NCI-H2196 (cell line): ENCODE measurements at regions not wholly inside any gene's neighbourhood (a gene's known extent, or its start where the extent isn't known, plus 50 kb on each side); places are given as distances from the start of the nearest gene placed in this dataset.

Experiments used
- DNase-seq: peaks from one replicate; lab custom pipeline; 2025; ENCODE audit not compliant: unreplicated experiment; lab: John Stamatoyannopoulos, UW

DNA sequence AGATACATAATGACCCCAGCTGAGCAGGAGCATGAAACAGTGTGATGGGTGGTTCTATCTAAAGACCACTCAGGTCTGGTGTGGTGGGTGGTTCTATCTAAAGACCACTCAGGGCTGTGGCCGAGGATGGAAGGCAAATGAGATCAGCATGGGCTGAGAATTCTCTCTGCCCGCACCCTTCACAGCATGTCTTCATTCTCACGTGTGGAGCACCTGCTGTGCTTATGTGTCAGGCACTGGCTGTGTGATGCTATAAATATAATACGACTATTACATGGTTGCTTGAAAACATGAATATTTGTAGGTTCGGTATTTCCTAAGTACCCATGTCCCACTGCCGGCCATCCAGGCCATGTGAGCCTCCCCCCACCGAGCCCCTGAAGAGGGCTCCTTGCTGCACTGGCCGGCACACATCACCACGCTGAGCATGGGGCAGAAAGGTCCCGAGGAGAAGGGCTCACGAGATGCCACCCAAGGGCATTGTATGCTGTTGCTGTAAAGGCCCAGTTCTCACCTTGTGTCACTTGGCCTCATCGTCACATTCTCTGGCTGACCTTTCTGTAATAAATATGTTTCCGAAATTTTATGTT is 810.2 kb downstream of the UQCRFS1 start:
- DNase-seq = no peak

DNA sequence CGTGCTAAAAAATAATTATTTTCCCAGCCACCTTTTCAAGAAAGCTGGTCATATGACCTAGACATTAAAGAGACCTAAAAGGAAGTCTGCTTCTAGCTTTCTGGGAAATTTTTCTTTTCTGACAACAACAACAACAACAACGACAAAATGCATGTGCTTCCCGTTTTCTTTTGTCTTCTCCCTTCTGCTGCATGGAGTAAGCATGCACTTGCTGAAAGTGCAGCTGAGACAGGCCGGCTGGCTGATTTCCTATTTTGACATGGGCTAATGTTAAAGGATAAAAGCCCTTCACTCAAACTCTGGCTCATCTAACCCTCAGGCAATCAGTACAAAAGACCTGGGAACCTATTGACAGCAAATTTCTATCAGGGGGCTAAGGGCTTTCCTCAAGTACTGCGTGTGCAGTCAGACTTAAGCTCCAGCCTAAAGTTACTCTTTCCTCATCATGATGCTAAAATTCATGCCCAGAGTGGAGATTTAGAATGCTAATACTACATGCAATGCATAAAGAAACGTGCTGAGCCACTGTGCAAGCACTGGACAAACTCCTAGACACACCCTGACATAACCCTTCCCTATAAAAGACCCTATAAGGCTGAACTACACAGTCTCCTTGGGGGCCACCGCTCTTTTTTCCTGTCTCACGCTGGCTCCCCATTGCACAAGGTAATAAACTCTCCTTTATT is 811.1 kb downstream of the UQCRFS1 start:
- no peak for DNase-seq

DNA sequence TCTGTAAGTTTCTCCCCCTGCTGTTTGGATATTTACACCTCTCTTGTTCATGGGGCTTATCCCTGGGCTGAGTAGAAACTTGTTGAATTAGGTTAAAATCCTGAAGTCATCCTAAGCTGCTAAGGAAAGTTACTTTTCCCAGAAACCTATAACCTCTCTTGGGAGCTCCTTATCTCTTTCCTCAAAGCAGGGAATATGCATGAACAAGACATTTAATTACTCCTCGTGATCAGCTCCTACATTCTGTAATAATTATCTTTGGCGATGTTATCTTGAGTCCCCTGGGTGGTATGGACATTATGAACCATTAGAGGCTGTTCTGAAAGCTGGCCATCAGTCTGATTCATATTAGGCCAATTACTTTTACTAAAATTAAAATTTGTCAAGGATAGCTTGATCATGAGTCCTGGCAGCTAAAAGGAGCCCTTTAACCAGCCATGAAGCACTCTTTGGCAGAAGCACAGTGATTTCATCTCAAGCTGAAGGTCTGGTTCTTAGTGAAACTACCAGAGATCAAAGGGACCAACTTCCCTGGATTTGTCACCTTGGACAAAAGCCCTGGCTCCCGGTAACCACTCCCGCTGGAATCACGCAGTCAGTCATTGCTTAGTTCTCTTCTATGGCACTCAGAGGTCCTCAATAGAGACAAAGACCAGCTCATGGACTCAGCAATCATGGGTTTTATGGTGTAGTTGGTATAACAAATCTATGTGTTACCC is 811.8 kb downstream of the UQCRFS1 start:
- DNase-seq = no peak

DNA sequence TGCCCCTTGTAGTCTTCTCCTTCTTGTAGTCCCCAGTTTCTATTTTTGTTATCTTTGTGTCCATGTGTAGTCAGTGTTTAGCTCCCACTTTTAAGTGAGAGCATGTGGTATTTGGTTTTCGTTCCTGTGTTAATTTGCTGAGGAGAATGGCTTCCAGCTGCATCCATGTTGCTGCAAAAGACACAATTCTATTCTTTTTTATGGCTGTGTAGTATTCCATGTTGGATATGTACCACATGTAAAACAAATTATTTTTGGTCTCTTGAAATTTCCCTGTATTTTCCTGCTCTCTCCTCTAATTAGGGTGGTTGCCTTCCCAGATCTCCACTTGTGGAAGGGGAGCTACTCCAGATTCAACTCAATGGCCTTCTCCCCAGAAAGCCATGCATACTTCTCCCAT is 813.8 kb downstream of the UQCRFS1 start:
- no peak for DNase-seq

DNA sequence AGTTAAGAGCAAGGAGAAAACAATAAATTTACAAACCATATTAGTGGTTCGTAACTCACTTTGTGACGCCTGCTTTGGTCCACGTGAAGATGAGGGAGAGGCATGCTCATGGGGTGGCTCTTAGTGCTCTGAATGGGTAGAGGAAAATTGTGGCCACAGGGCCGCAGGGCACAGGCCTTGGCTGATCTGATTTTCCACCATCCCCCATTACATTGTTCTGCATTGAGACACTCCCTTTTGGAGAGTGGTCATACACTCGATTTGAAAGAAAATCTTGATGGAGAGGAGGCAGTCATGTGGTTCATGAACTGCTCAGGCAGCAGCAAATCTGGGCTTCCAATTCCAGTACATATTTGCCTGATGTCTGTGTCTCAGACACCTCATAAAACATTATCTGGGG is 815.2 kb downstream of the UQCRFS1 start:
- no peak for DNase-seq

DNA sequence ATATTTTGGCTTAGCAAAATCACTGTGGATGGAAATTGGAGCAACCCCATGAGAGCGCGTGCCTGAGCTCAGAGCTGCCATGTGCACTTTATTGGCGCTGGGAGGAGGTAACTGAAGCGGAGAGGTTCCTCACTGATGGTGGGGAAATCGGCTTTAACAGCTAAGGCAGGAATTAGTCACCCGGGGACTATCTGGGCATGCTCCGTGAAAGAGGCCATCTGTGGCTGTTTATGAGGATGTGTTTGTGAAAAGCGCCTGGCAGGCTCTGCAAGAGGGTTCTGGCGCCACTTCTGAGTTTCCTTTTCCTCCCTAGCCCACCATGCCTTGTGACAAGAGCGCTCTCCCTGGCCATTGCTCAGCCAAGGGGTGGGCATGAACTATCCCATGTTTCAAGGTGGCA is 815.6 kb downstream of the UQCRFS1 start:
- DNase-seq = no peak

DNA sequence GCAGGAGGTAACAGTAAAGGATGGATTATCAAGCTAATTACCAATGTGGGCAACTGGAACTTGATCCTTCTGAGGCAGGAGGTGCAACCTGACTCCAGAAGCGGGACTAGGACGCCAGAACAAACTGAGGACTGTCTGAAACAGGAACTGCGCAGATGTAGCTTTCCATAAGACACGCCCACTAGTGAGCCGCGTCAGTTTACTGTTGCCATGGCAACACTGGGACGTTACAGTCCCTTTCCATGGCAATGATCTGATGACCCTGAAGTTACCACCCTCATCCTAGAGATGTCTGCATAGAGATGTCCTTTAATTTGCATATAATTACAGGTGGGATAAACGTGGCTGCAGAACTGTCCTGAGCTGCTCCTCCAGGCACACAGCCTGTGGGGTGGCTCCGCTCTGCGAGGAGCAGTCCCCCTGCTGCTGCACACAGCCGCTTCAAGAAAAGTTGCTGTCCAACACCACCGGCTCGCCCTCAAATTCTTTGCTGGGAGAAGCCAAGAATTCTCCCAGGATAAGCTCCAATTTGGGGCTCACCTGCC is 816.6 kb downstream of the UQCRFS1 start:
- peak; percentile 68 for DNase-seq

DNA sequence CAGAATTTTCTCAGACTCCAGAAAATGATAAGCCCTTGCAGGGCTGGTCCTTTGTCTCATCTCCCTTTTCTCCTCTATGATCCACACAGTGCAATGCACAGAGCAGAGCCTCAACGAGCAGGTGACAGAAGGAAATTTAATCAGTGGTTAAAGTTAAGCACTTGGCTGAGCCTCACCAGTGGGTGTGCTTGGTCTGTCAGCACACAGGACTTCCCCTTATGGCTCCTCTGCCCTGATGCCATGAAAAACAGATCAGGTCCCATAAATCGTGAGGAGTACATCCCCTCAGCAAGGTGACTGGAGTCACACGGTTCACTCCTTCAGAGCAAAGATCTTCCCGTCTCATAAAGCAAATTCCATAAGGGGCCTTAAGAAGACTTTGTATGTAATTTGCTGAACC is 818.2 kb downstream of the UQCRFS1 start:
- peak; percentile 8 for DNase-seq

DNA sequence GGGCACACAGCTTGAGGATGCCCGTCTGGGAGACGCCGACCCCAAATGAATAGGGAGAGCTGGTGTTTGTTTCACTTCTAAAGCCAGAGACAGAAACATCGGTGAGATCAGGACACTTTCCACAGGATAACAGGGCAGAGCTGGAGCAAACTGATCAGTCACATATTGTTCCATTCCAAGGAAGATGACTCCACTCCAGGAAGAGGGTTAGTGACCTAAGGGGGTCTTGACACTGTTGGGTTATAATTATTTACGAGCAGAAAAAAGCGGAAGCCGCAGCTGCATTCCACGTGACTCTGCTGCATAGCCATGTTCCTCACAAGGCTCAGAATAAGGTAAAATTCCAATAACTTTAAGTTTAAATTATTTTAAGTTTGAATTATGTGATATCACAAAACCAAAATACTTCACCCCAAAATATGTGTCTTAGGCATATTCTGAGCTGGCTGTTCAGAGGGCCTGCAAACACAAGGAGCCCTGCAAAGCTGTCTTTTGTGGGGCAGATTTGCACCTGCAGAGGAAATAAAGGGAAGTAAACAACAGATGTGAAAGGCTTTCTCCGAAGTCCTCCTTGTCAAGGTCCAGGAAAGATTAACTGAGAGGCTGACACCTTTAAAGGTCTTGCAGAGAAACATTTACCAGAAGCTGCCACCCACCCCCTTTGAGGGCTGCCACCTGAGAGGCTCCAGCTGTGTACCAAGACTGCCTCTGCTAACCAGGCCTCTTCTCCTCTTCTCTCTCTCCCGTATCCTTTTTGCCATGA is 819.2 kb downstream of the UQCRFS1 start:
- no peak for DNase-seq

DNA sequence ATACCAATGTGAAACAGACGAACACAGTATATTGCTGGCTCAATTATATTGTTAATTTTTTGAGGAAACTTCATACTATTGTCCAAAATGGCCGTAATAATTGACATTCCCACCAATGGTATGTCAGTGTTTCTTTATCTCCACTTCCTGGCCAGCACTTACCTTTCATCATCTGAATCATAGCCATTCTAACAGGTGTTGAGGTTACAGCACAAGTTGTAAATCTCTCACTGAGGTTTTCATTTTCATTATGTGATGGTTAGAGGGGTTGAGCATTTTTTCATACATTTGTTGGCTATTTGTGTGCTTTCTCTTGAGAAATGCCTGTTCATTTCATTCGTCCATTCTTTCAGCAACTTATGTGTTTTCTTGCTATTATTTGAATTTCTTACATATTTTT is 824.0 kb downstream of the UQCRFS1 start:
- no peak for DNase-seq

DNA sequence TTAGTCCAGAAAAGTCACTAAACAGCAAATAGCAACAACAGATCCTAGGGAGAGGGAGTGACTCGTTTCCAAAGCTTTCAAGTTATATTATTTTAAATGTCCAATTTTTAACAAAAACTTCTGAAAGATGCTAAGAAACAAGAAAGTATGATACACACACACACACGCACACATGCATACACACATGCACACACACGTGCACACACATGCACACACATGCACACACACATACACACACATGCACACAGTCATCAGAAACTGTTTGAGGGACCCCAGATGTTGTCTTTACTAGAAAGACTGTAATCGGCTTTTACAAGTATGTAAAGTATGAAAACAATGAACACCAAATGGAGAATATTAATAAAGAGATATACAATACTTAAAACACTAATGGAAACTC is 825.4 kb downstream of the UQCRFS1 start:
- no peak for DNase-seq

DNA sequence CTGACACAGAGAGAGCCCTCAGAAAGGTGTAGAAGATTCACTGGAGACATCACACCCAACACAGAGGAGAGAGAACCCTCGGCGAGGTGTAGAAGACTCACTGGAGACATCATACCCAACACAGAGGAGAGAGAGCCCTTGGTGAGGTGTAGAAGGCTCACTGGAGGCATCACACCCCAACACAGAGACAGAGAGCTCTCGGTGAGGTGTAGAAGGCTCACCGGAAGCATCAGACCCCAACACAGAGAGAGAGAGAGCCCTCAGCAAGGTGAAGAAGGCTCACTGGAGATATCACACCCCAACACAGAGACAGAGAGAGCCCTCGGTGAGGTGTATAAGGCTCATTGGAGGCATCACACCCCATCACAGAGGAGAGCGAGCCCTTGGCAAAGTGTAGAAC is 826.5 kb downstream of the UQCRFS1 start:
- no peak for DNase-seq

DNA sequence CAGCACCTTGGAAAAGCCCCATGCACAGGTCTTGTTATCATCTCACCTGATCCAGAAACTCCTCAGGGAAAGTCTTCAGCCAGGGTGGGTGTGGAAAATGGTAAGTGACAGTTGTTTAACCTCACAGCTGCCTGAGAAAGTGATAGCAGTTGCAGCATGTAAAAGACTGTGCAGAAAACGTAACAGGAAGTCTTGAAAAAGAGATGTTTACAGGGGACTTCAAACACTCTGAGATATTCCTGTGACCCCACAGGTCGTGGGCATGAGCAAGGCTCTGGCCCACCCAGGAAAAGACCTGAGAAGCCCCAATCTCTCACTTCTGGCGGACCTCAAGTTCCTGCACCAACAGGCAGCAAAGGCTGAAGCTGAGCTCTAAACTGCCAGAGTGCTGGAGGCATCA is 826.9 kb downstream of the UQCRFS1 start:
- no peak for DNase-seq

DNA sequence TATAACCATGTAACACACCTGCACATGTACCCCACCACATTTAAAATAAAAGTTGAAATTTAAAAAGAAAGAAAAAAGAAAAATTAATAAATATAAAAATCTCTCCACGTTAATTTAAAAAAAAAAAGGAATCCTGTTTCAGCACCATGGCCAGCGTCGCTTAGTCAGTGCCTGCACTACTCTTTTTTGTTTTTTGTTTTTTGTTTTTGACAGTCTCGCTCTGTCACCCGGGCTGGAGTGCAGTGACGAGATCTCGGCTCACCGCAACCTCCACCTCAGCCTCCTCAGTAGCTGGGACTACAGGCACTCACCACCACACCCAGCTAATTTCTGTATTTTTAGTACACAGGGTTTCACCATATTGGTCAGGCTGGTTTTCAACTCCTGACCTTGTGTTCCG is 835.9 kb downstream of the UQCRFS1 start:
- no peak for DNase-seq

DNA sequence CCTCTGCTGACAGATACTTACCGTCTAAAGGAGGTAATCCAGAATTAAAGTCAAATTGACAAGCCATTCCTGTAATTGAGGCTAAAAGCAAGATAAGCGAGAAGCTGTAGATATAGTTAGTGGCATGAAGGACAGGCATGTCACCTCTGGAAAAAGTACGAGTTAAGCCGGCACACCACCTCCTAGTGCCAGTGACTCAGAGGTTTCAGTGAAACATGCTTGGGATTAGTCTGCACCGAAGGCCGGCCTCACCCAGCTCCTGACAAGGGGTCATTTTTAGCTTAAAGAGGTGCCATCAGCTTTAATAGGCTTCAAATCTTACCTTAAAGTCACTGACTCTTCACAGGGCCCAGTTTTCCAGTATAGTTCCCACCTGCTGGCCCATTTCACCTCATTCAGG is 838.0 kb downstream of the UQCRFS1 start:
- DNase-seq = no peak

DNA sequence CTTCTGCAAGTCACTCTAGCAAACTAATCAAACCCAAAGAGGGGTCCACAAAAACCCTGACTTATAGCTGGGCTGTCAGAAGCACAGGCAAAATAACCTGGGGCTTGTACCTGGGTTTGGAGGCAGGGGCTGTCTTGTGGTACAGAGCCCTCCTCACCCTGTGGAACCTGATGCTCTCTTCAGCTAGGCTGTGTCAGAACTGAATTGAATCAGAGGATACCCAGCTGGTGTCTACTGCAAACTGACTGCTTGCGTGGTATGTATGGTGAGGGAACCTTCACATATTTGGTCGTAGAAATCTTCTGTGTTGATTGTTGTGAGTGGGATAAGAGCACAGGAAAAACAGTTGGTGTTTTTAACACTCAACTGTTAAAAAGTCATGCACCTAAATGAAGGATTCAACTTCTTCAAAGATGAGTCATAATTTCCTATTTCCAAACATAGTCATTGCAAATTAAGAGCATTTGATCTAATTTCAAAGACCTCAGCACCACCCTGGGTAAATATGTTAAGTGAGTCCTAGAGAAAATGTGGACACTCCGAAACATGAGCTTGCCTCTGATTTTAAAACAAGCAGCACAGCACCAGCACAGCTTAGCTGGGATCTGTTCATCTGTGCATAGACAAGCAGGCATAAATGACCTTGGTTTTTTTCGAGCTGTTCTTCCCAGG is 840.2 kb downstream of the UQCRFS1 start:
- peak; percentile 51 for DNase-seq

DNA sequence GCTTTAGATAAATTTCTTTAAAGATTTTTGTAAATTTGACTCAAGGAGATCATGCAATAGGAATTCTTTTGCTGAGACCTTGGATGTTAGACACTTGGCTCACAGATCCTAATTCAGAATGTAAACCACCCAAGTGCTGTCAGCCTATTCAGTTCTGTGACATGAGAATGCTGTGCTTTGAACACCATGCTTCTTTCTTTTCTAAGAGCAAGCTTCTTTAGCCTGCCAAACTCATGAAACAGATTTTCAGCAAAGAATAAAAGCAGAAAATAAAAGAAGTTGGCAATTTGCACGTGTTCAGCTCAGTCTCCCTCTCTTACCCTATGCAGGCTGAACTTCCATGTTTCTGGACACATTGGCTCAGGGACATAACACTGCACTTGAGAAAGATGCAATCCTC is 845.8 kb downstream of the UQCRFS1 start:
- no peak for DNase-seq

DNA sequence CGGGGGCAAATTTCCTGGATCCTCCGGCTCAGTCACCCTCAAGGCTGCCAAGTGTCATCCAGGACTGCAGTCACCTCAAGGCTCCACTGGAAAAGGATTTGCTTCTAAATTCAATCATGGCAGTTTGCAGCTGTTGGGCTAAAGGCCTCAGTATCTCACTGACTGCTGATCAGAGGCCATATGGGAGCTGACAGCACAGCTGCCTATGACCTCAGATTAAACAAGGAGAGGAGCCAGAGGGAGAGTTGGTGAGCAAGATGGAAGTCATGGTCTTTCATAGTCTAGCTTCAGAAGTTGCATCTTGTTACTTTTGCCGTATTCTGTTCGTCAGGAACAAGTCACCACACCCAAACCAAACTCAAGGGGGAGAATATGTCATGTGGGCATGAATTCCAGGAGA is 849.7 kb downstream of the UQCRFS1 start:
- no peak for DNase-seq

DNA sequence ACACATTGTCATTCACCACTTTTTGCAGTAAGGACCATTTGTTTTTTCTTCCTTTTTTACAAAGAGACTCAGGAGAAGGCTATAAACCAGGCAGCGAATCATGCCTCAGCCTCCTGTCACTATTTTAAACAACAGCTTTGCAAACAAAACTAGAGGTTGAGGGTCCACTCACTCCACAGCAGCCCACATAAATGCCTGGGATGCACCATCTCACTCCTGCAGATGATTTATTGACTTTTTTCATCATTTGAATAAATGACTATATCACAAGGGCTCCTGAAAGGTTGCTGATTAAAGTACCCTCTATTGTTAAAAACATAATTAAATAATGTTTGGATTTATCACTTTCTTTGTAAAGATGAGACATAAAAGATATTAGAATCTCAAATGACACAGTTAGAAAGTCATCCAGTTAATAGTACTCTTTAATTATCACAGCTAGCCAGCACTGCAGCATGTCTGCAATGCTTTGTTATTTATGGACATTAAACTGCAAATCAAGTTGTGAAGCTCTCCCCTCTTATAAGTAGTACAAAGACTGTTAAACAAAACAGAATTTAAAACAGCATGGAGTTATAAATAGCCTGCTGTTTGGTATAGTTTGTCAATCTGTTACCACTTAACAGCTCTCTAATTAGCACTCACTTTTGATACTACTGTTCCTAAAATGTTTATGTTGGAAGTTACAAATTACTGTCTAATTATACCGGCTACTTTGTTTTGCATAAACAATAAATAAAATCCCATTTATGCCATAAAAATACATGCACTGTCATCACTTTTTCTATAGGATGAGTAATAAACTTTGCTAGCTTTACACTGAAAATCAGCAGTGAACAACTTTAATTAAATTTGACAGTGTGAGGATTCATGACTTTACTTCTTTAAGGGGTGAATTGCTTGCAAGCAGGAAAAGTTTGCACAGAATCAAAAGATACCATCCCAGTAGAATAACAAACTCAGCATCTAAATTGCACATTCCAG is 853.2 kb downstream of the UQCRFS1 start:
- no peak for DNase-seq

DNA sequence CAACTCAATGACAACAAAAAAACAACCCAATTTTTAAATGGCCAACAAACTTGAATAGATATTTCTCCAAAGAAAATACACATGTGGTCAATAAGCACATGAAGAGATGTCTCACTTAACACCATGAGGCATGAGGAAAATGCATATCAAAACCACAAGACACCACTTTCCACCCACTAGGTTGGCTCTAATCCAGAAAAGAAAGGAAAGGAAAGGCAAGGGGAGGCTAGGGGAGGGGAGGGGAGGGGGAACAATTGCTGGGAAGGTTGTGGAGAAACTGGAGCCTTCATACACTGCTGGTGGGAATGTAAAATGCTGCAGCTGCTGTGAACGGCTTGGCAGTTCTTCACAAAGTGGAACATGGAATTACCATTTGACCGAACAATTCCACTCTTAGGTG is 854.3 kb downstream of the UQCRFS1 start:
- DNase-seq = peak; percentile 45
